Mesodermal cell (in vitro differentiated cells): ENCODE measurements at regions not wholly inside any gene's neighbourhood (a gene's known extent, or its start where the extent isn't known, plus 50 kb on each side); places are given as distances from the start of the nearest gene placed in this dataset.

ENCODE experiments used
- H3K27ac ChIP-seq: 2 replicates; pipeline ENCODE4 v1.7.0; 2013; ENCODE audit warnings: mild to moderate bottlenecking, low read depth, low read length, moderate library complexity; ENCODE audit not compliant: severe bottlenecking
- H3K36me3 ChIP-seq: 2 replicates; pipeline ENCODE4 v1.7.1; 2013; ENCODE audit warnings: mild to moderate bottlenecking, low read length, moderate library complexity; ENCODE audit not compliant: control insufficient read depth, insufficient read depth
- H3K4me1 ChIP-seq: one replicate; pipeline ENCODE4 v1.7.1; 2013; ENCODE audit warnings: mild to moderate bottlenecking, low read length; ENCODE audit not compliant: insufficient read depth, control insufficient read depth, poor library complexity, severe bottlenecking
- H3K4me3 ChIP-seq: 2 replicates; pipeline ENCODE4 v1.7.0; 2013; ENCODE audit warnings: low read length, control low read depth, mild to moderate bottlenecking; ENCODE audit not compliant: insufficient read depth, poor library complexity, severe bottlenecking; ENCODE audit errors: extremely low read depth
- H3K9me3 ChIP-seq: 2 replicates; pipeline ENCODE4 v1.7.1; 2013; ENCODE audit warnings: mild to moderate bottlenecking, low read length, moderate library complexity; ENCODE audit not compliant: control insufficient read depth
- WGBS, 2 experiments: methylation state at CpG; one replicate each; pipeline ENCODE4 v1.1.5; 2013; ENCODE audit warnings: missing lambda C conversion rate in 2 of 2; ENCODE audit not compliant: insufficient coverage in 2 of 2; 5-methylcytosine and 5-hydroxymethylcytosine counted together

- Histone ChIP-seq H3K27ac (no peak overlapping the region), H3K4me3 (no peak overlapping the region), H3K36me3 (no peaks in the 10 kb centered on the region), H3K9me3 (no peaks in the 10 kb centered on the region), H3K4me1 (no peaks in the 10 kb centered on the region)
- 90 to 100% methylated on average over 1 of the region's 3 CpGs for WGBS, 2 experiments
Observed at GRCh38 chr11:92276773-92277172, 52.2 kb downstream of the FAT3 start.

GRCh38 chr11:92277871-92278270 lies 53.3 kb downstream of the FAT3 start:
- H3K36me3 ChIP-seq = no peaks in the 10 kb centered on the region
- no peak overlapping the region for H3K4me3 ChIP-seq
- H3K9me3 ChIP-seq = no peaks in the 10 kb centered on the region
- no peak overlapping the region for H3K27ac ChIP-seq
- no peaks in the 10 kb centered on the region for H3K4me1 ChIP-seq
- WGBS, 2 experiments = no CpG with 5 or more reads among the region's 1 CpG

- Histone ChIP-seq H3K4me3 (no peak overlapping the region), H3K27ac (no peak overlapping the region), H3K36me3 (no peaks in the 10 kb centered on the region), H3K4me1 (no peaks in the 10 kb centered on the region), H3K9me3 (no peaks in the 10 kb centered on the region)
- WGBS, 2 experiments = 100% methylated on average over 1 of the region's 1 CpG; no CpG with 5 or more reads in 1 of the 2 experiments
Observed at GRCh38 chr11:92278791-92279433, 54.3 kb downstream of the FAT3 start.

GRCh38 chr11:92284107-92284506 lies 59.5 kb downstream of the FAT3 start:
- Histone ChIP-seq H3K9me3 (no peaks in the 10 kb centered on the region), H3K4me1 (peaks cover 6% of the 10 kb centered on the region), H3K4me3 (no peak overlapping the region), H3K36me3 (no peaks in the 10 kb centered on the region), H3K27ac (no peak overlapping the region)
- WGBS, 2 experiments = 80 to 100% methylated on average over 1 to 3 of the region's 3 CpGs

- Histone ChIP-seq H3K36me3 (no peaks in the 10 kb centered on the region), H3K27ac (no peak overlapping the region), H3K4me3 (no peak overlapping the region), H3K9me3 (no peaks in the 10 kb centered on the region), H3K4me1 (peaks cover 6% of the 10 kb centered on the region)
- WGBS, 2 experiments = 78 to 87% methylated on average over 2 to 3 of the region's 5 CpGs
Observed at GRCh38 chr11:92284558-92284957, 59.9 kb downstream of the FAT3 start.

- 90 to 94% methylated on average over 3 to 5 of the region's 5 CpGs for WGBS, 2 experiments
- Histone ChIP-seq H3K4me3 (no peak overlapping the region), H3K27ac (no peak overlapping the region), H3K4me1 (peaks cover 6% of the 10 kb centered on the region), H3K9me3 (no peaks in the 10 kb centered on the region), H3K36me3 (no peaks in the 10 kb centered on the region)
Observed at GRCh38 chr11:92285776-92286175, 61.2 kb downstream of the FAT3 start.

GRCh38 chr11:92286709-92287108 lies 62.1 kb downstream of the FAT3 start:
- WGBS, 2 experiments = 69% methylated on average over 2 of the region's 2 CpGs; no CpG with 5 or more reads in 1 of the 2 experiments
- no peak overlapping the region for H3K4me3 ChIP-seq

GRCh38 chr11:92295175-92296137 lies 70.8 kb downstream of the FAT3 start:
- no peaks in the 10 kb centered on the region for H3K36me3 ChIP-seq
- no peaks in the 10 kb centered on the region for H3K9me3 ChIP-seq
- WGBS, 2 experiments = 86 to 92% methylated on average over 5 to 7 of the region's 8 CpGs
- H3K4me3 ChIP-seq = no peak overlapping the region
- peaks cover 12% of the 10 kb centered on the region for H3K4me1 ChIP-seq
- H3K27ac ChIP-seq = no peak overlapping the region

More at GRCh38 chr11:92286709-92287108, 62.1 kb downstream of the FAT3 start:
- Histone ChIP-seq H3K9me3 (no peaks in the 10 kb centered on the region), H3K36me3 (no peaks in the 10 kb centered on the region), H3K4me1 (peaks cover 6% of the 10 kb centered on the region), H3K27ac (no peak overlapping the region)

GRCh38 chr11:92296138-92296515 lies 71.5 kb downstream of the FAT3 start:
- 95 to 100% methylated on average over 1 to 2 of the region's 3 CpGs for WGBS, 2 experiments
- Histone ChIP-seq H3K27ac (no peak overlapping the region), H3K4me3 (no peak overlapping the region), H3K4me1 (peaks cover 12% of the 10 kb centered on the region), H3K9me3 (no peaks in the 10 kb centered on the region), H3K36me3 (no peaks in the 10 kb centered on the region)

- Histone ChIP-seq H3K27ac (no peak overlapping the region), H3K4me3 (no peak overlapping the region), H3K36me3 (no peaks in the 10 kb centered on the region), H3K9me3 (no peaks in the 10 kb centered on the region), H3K4me1 (peaks cover 12% of the 10 kb centered on the region)
- 100% methylated on average over 1 of the region's 3 CpGs for WGBS, 2 experiments
Observed at GRCh38 chr11:92297567-92298553, 73.2 kb downstream of the FAT3 start.
